AG20443 (cell line): ENCODE measurements at regions not wholly inside any gene's neighbourhood (a gene's known extent, or its start where the extent isn't known, plus 50 kb on each side); places are given as distances from the start of the nearest gene placed in this dataset.

ENCODE experiments used
- DNase-seq: peaks from one replicate; pipeline ENCODE4 v3.0.0; 2012; ENCODE audit warnings: low spot score, mixed read lengths

GRCh38 chr10:111745982-111746381 lies 437.6 kb downstream of the GPAM start:
- no peak for DNase-seq

GRCh38 chr10:111747751-111748150 lies 435.8 kb downstream of the GPAM start:
- DNase-seq, result no peak

- no peak for DNase-seq
These were observed 435.4 kb downstream of the GPAM start for GRCh38 chr10:111748184-111748583.

- no peak for DNase-seq
These were observed 433.3 kb downstream of the GPAM start for GRCh38 chr10:111750165-111750849.

GRCh38 chr10:111756217-111757061 lies 427.1 kb downstream of the GPAM start:
- peak; percentile 62 for DNase-seq

- no peak for DNase-seq
These were observed 425.0 kb downstream of the GPAM start for GRCh38 chr10:111758593-111758992.

- DNase-seq, result no peak
These were observed 421.5 kb downstream of the GPAM start for GRCh38 chr10:111762114-111762513.

GRCh38 chr10:111765216-111765615 lies 418.3 kb downstream of the GPAM start:
- DNase-seq, result no peak

GRCh38 chr10:111766464-111766863 lies 417.1 kb downstream of the GPAM start:
- no peak for DNase-seq

- no peak for DNase-seq
These were observed 415.9 kb downstream of the GPAM start for GRCh38 chr10:111767661-111768060.

- DNase-seq, result no peak
These were observed 409.6 kb downstream of the GPAM start for GRCh38 chr10:111773950-111774349.

GRCh38 chr10:111774486-111774885 lies 409.1 kb downstream of the GPAM start:
- no peak for DNase-seq

GRCh38 chr10:111784436-111784835 lies 399.1 kb downstream of the GPAM start:
- no peak for DNase-seq

GRCh38 chr10:111784946-111785465 lies 398.6 kb downstream of the GPAM start:
- no peak for DNase-seq

- DNase-seq, result no peak
These were observed 397.6 kb downstream of the GPAM start for GRCh38 chr10:111785921-111786320.

GRCh38 chr10:111789821-111790220 lies 393.7 kb downstream of the GPAM start:
- no peak for DNase-seq

- no peak for DNase-seq
These were observed 381.7 kb downstream of the GPAM start for GRCh38 chr10:111801841-111802240.

GRCh38 chr10:111804781-111805180 lies 378.8 kb downstream of the GPAM start:
- no peak for DNase-seq

GRCh38 chr10:111811517-111811916 lies 372.0 kb downstream of the GPAM start:
- DNase-seq, result no peak

GRCh38 chr10:111820471-111820870 lies 363.1 kb downstream of the GPAM start:
- DNase-seq, result no peak

GRCh38 chr10:111821871-111822270 lies 361.7 kb downstream of the GPAM start:
- no peak for DNase-seq

GRCh38 chr10:111822661-111823060 lies 360.9 kb downstream of the GPAM start:
- DNase-seq, result no peak

- no peak for DNase-seq
These were observed 359.4 kb downstream of the GPAM start for GRCh38 chr10:111824128-111824527.
